ENCODE measurements at regions not wholly inside any gene's neighbourhood (a gene's known extent, or its start where the extent isn't known, plus 50 kb on each side); places are given as distances from the start of the nearest gene placed in this dataset.

DNA sequence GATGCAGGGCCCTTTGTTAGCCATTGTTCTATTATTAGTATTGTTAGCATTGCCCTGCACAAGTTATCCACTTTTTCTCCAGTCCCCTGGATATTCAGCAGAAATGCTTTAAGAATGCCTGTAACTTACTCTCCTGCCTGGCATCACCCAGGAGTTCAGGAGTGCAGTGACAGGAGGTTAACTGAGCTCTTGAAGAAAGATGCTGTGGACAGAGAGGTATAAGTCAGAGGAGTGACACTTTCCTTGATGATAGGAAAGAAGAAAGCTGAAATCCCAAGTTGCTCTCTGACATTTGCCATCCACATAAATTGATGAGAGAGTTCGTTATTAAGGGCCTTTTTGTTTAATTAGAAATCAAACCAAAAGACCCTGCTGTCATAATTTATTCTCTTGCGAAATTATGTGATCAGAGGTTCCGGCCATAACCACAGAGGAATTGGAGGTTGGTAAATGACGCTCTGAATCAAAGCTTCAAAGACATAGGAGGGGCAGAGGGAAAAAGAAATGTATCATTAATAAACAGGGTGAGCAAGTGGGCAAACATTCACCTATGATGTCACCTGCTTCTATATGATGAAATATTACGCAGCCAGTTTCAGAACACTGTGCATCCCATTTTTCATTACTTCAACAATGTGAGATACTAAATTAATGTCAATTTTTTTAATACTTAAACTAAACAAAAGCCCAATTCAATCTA lies 230.2 kb upstream of the JADE1 start:
- Histone ChIP-seq H3K4me1 (ENCODE audit: control insufficient read depth in 5 of 5, insufficient read depth in 5 of 5, low read length in 5 of 5) (peaks cover 0 to 6% (median 3%) of the 10 kb centered on the region in 5 donors), H3K36me3 (ENCODE audit: control insufficient read depth in 5 of 5, insufficient read depth in 5 of 5, low read length in 5 of 5) (no peaks in the 10 kb centered on the region), H3K27ac (ENCODE audit: low read depth, low read length) (no peak overlapping the region)

DNA sequence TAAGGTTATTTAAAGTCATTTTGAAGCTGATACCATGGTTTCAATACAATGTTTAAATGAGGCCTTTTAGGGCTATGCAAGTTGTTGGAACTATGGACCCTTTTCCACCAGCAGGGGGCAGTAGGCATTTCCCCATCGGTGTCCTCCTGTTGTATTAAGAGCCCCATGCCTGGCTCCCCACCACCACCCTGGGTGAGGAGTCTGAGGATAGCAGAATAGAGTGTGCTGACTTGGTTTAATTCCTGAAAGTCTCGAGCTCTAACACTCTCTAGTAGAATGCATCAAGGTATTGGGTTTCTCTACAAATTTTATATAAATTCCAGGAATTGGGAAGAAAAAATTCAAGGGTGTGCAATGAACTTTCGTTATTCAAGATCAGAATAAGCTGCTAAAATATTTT lies 234.8 kb upstream of the JADE1 start:
- no peaks in the 10 kb centered on the region for H3K36me3 ChIP-seq (ENCODE audit: control insufficient read depth in 5 of 5, insufficient read depth in 5 of 5, low read length in 5 of 5)
- no peak overlapping the region for H3K27ac ChIP-seq (ENCODE audit: low read depth, low read length)
- H3K9ac ChIP-seq (ENCODE audit: low read length in 5 of 5), result no peak overlapping the region
- H3K9me3 ChIP-seq (ENCODE audit: control insufficient read depth in 5 of 5, low read length in 5 of 5), result no peaks in the 10 kb centered on the region
- H3K27me3 ChIP-seq (ENCODE audit: control insufficient read depth in 5 of 5, insufficient read depth in 4 of 5, low read length in 5 of 5), result no peaks in the 10 kb centered on the region
- H3K4me3 ChIP-seq (ENCODE audit: low read depth in 1 of 5, low read length in 5 of 5), result no peak overlapping the region
- peaks cover 0 to 27% (median 21%) of the 10 kb centered on the region in 5 donors for H3K4me1 ChIP-seq (ENCODE audit: control insufficient read depth in 5 of 5, insufficient read depth in 5 of 5, low read length in 5 of 5)

More for the DNA sequence above, 230.2 kb upstream of the JADE1 start:
- H3K9ac ChIP-seq (ENCODE audit: low read length in 5 of 5), result no peak overlapping the region
- no peaks in the 10 kb centered on the region for H3K27me3 ChIP-seq (ENCODE audit: control insufficient read depth in 5 of 5, insufficient read depth in 4 of 5, low read length in 5 of 5)
- H3K4me3 ChIP-seq (ENCODE audit: low read depth in 1 of 5, low read length in 5 of 5), result no peak overlapping the region
- H3K9me3 ChIP-seq (ENCODE audit: control insufficient read depth in 5 of 5, low read length in 5 of 5), result no peaks in the 10 kb centered on the region

DNA sequence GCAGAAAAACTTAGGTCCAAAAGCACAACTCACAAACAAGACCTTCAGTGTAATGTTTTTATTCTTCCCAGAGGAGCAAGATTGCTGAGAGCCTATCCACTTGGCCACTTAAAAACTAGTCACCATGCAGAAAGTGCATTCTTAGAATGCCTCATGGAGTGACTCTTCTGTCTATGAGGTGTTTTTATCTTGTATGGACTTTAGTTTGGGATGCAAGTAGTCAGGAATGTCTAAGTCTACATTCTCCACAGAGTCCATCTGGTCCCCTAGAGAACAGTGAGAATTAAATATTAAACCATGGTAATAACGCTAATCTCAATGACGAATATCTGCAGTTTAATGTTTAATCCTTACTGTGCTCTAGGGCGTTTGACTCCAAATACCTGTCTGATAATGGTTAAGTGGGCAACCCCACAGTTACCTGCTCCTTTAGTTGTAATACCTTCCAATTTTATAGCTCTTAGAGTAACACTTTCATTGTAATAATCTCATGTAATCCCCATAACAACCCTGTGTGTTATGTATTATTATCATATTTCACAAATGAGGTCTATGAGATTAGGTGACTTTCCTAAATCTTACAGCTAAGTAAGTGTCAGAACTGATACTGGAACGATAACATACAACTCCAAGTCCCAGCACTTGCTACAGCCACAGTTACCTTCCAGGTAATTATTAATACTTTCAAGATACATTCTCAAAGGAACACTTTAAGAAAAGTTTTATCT lies 235.6 kb upstream of the JADE1 start:
- Histone ChIP-seq H3K27ac (ENCODE audit: low read depth, low read length) (peak overlapping the region; percentile 49), H3K36me3 (ENCODE audit: control insufficient read depth in 5 of 5, insufficient read depth in 5 of 5, low read length in 5 of 5) (no peaks in the 10 kb centered on the region), H3K9ac (ENCODE audit: low read length in 5 of 5) (no peak overlapping the region), H3K27me3 (ENCODE audit: control insufficient read depth in 5 of 5, insufficient read depth in 4 of 5, low read length in 5 of 5) (no peaks in the 10 kb centered on the region), H3K9me3 (ENCODE audit: control insufficient read depth in 5 of 5, low read length in 5 of 5) (no peaks in the 10 kb centered on the region), H3K4me1 (ENCODE audit: control insufficient read depth in 5 of 5, insufficient read depth in 5 of 5, low read length in 5 of 5) (peaks cover 0 to 27% (median 22%) of the 10 kb centered on the region in 5 donors), H3K4me3 (ENCODE audit: low read depth in 1 of 5, low read length in 5 of 5) (no peak overlapping the region)

DNA sequence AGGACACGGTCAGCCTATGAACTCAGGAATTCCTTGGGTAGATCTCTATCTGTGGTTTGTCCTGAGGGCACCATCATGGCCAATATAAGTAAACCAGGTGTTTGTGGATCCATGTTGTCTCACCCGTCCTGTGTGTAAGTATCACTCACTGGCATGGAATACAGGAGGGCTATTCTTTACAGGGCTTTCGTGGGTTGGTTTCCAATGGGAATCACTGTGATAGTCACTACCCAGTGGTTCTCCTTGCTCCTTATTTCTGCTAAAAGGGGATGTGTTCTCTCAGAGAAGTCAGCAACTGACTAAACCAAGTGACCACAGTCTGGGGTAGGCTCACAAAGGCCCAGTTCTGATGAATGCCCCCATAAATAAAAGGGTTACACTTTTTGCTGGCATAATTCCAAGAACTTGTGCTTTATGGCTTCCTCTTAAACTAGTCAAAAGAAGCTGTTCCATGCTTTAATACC lies 236.7 kb upstream of the JADE1 start:
- no peaks in the 10 kb centered on the region for H3K36me3 ChIP-seq (ENCODE audit: control insufficient read depth in 5 of 5, insufficient read depth in 5 of 5, low read length in 5 of 5)
- H3K9me3 ChIP-seq (ENCODE audit: control insufficient read depth in 5 of 5, low read length in 5 of 5), result no peaks in the 10 kb centered on the region
- no peak overlapping the region for H3K4me3 ChIP-seq (ENCODE audit: low read depth in 1 of 5, low read length in 5 of 5)
- peaks cover 0 to 27% (median 23%) of the 10 kb centered on the region in 5 donors for H3K4me1 ChIP-seq (ENCODE audit: control insufficient read depth in 5 of 5, insufficient read depth in 5 of 5, low read length in 5 of 5)
- H3K9ac ChIP-seq (ENCODE audit: low read length in 5 of 5), result no peak overlapping the region
- no peaks in the 10 kb centered on the region for H3K27me3 ChIP-seq (ENCODE audit: control insufficient read depth in 5 of 5, insufficient read depth in 4 of 5, low read length in 5 of 5)
- peak overlapping the region; percentile 49 for H3K27ac ChIP-seq (ENCODE audit: low read depth, low read length)

DNA sequence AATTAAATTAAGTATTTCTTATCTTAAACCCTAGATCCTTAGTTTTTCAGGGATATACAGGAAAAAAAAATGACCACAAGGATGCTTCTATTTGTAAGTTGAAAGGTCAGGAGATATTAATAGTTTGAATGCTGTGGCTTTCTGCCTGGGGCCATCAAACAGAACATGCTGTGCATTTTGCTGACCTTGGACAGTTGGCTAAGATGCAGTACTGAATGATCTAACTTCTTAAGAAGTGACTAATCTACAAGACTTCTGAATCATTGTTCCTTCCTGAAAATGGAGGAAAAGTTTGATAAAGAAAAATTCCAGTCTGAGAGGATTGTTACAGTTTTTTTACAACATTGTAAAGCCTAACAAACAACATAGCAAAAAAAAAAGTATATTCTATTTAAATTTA lies 237.8 kb upstream of the JADE1 start:
- Histone ChIP-seq H3K36me3 (ENCODE audit: control insufficient read depth in 5 of 5, insufficient read depth in 5 of 5, low read length in 5 of 5) (no peaks in the 10 kb centered on the region), H3K27ac (ENCODE audit: low read depth, low read length) (no peak overlapping the region), H3K9ac (ENCODE audit: low read length in 5 of 5) (no peak overlapping the region), H3K4me3 (ENCODE audit: low read depth in 1 of 5, low read length in 5 of 5) (no peak overlapping the region), H3K4me1 (ENCODE audit: control insufficient read depth in 5 of 5, insufficient read depth in 5 of 5, low read length in 5 of 5) (peaks cover 0 to 31% (median 23%) of the 10 kb centered on the region in 5 donors), H3K27me3 (ENCODE audit: control insufficient read depth in 5 of 5, insufficient read depth in 4 of 5, low read length in 5 of 5) (no peaks in the 10 kb centered on the region), H3K9me3 (ENCODE audit: control insufficient read depth in 5 of 5, low read length in 5 of 5) (no peaks in the 10 kb centered on the region)

DNA sequence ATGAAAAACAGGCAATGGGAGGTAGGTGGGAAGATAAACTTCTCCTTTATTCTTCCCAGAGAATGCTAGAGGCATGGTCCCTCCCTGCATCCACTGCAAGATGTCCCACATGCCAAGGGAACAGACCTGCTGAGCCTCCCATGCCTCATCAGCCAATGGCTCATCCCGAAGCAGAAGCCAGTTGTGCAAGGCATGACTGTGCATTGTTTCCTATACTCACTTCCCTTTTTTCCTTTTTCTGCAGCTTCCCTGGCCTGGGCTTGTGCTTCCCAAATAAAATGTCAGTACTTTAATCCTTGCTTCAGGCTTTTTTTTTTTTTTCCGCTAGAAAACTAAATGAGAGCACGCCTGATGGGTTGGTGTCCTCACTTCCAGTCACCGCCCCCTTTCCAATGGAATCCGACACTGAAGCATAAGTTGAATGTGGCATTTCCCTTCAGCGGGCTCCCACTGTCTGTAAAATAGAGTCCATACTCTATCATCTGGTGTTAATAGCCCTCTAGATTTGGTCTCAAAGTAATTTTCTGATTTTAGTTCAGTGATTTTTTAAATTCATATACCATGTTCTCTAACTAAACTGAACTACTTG lies 239.0 kb upstream of the JADE1 start:
- peaks cover 0 to 33% (median 23%) of the 10 kb centered on the region in 5 donors for H3K4me1 ChIP-seq (ENCODE audit: control insufficient read depth in 5 of 5, insufficient read depth in 5 of 5, low read length in 5 of 5)
- H3K36me3 ChIP-seq (ENCODE audit: control insufficient read depth in 5 of 5, insufficient read depth in 5 of 5, low read length in 5 of 5), result no peaks in the 10 kb centered on the region
- H3K27ac ChIP-seq (ENCODE audit: low read depth, low read length), result no peak overlapping the region
- H3K9me3 ChIP-seq (ENCODE audit: control insufficient read depth in 5 of 5, low read length in 5 of 5), result no peaks in the 10 kb centered on the region
- H3K4me3 ChIP-seq (ENCODE audit: low read depth in 1 of 5, low read length in 5 of 5), result no peak overlapping the region
- H3K27me3 ChIP-seq (ENCODE audit: control insufficient read depth in 5 of 5, insufficient read depth in 4 of 5, low read length in 5 of 5), result no peaks in the 10 kb centered on the region
- H3K9ac ChIP-seq (ENCODE audit: low read length in 5 of 5), result no peak overlapping the region

DNA sequence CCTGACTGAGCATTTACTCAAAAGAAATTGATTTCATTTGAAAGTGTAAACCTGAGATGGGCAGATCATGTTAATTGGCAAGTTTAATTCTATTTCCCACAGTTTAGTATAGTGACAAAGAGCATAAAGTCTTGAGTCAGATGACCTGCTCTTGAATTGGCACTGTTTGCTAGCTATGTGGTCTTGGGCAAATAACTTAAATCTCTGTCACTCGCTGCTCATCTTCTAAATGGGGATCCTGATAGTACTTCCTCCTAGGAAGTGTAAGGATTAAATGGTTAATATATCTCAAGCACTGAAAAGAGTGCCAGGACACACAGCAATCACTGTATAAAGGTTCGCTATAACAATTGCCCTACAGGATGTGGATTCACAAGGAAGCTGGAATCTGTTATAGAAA lies 242.8 kb upstream of the JADE1 start:
- Histone ChIP-seq H3K4me3 (ENCODE audit: low read depth in 1 of 5, low read length in 5 of 5) (no peak overlapping the region), H3K27ac (ENCODE audit: low read depth, low read length) (no peak overlapping the region), H3K27me3 (ENCODE audit: control insufficient read depth in 5 of 5, insufficient read depth in 4 of 5, low read length in 5 of 5) (no peaks in the 10 kb centered on the region), H3K9me3 (ENCODE audit: control insufficient read depth in 5 of 5, low read length in 5 of 5) (no peaks in the 10 kb centered on the region), H3K4me1 (ENCODE audit: control insufficient read depth in 5 of 5, insufficient read depth in 5 of 5, low read length in 5 of 5) (peaks cover 0 to 22% (median 6%) of the 10 kb centered on the region in 5 donors), H3K9ac (ENCODE audit: low read length in 5 of 5) (no peak overlapping the region), H3K36me3 (ENCODE audit: control insufficient read depth in 5 of 5, insufficient read depth in 5 of 5, low read length in 5 of 5) (no peaks in the 10 kb centered on the region)

DNA sequence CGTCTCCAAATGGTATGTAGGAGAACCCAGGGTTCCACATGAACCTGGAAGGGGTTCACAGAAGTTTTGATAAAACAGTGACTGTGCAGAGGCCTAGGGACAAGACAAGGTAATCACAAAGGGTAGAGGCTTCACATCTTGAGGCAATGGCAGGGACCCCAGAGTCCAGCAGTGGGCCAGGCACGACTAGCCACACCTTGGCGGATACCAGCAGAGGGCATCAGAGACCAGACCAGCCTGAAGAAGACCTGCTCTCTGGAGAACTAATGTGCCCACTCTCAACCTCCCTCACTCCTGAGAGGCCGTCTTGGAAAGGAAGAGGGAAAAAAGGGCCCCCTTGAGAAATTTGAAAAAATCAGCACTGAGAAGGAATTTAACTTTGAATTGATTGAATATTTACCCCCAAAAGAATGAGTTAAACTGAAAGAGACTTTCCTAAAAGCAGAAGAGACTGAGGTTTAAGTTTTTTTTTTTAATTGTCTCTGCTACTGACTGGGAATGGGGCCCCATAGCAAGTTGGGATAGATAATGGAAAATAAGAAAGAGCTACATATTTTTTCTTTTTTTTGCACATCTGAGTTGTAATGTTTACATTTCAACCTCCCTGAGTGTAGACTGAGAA lies 243.8 kb upstream of the JADE1 start:
- H3K36me3 ChIP-seq (ENCODE audit: control insufficient read depth in 5 of 5, insufficient read depth in 5 of 5, low read length in 5 of 5), result no peaks in the 10 kb centered on the region

DNA sequence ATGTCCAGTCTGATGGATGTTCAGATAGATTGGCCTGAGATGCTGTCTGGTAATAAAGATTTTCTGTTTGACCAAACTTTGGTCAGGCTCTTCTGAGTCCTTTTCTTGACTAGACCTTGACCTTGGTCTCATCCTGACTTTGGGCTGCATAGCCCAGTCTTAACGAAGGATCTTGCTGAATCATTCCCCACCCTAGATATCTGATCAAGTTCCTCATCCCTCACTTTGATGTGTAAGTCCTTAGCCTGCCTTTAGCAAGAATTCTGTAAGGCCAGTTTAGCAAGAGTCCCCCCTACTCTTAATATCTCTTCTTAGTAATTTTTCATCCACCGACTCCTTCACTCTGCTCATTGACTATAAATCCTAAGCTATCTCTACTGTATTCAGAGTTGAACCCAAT lies 244.4 kb upstream of the JADE1 start:
- Histone ChIP-seq H3K27me3 (ENCODE audit: control insufficient read depth in 5 of 5, insufficient read depth in 4 of 5, low read length in 5 of 5) (no peaks in the 10 kb centered on the region), H3K9me3 (ENCODE audit: control insufficient read depth in 5 of 5, low read length in 5 of 5) (no peaks in the 10 kb centered on the region), H3K36me3 (ENCODE audit: control insufficient read depth in 5 of 5, insufficient read depth in 5 of 5, low read length in 5 of 5) (no peaks in the 10 kb centered on the region), H3K9ac (ENCODE audit: low read length in 5 of 5) (no peak overlapping the region), H3K27ac (ENCODE audit: low read depth, low read length) (no peak overlapping the region), H3K4me1 (ENCODE audit: control insufficient read depth in 5 of 5, insufficient read depth in 5 of 5, low read length in 5 of 5) (peaks cover 0 to 17% (median 0%) of the 10 kb centered on the region in 5 donors), H3K4me3 (ENCODE audit: low read depth in 1 of 5, low read length in 5 of 5) (no peak overlapping the region)

More for the DNA sequence above, 243.8 kb upstream of the JADE1 start:
- Histone ChIP-seq H3K27ac (ENCODE audit: low read depth, low read length) (no peak overlapping the region), H3K9ac (ENCODE audit: low read length in 5 of 5) (no peak overlapping the region), H3K4me1 (ENCODE audit: control insufficient read depth in 5 of 5, insufficient read depth in 5 of 5, low read length in 5 of 5) (peaks cover 0 to 17% (median 0%) of the 10 kb centered on the region in 5 donors), H3K9me3 (ENCODE audit: control insufficient read depth in 5 of 5, low read length in 5 of 5) (no peaks in the 10 kb centered on the region), H3K4me3 (ENCODE audit: low read depth in 1 of 5, low read length in 5 of 5) (no peak overlapping the region), H3K27me3 (ENCODE audit: control insufficient read depth in 5 of 5, insufficient read depth in 4 of 5, low read length in 5 of 5) (no peaks in the 10 kb centered on the region)
